GM21825 (cell line): ENCODE measurements at regions not wholly inside any gene's neighbourhood (a gene's known extent, or its start where the extent isn't known, plus 50 kb on each side); places are given as distances from the start of the nearest gene placed in this dataset.

Source experiments
- ATAC-seq: cut with Tn5 transposase; IDR thresholded peaks from one replicate; pipeline ENCODE4 v1.9.1; 2021; ENCODE audit warnings: mild to moderate bottlenecking, moderate library complexity; ENCODE audit not compliant: unreplicated experiment

DNA sequence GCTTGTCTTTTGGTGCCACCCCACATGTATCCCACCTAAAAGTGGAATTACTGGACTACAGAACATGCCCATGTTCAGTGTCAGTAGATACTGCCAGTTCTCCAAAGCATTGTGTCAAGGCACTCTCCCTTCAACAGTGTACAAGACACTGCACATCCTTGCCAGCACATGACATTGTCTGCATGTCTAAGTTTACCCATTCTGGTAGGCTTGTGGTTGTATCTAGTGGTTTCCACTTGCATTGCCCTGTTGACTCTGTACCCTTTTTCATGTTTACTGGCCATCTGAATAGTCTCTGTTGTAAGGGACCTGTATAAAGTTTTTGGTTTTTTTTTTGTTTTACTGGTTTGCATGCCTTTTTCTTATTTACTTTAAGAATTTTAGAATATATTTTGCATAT is 222.4 kb upstream of the CNR1 start:
- ATAC-seq: no peak

DNA sequence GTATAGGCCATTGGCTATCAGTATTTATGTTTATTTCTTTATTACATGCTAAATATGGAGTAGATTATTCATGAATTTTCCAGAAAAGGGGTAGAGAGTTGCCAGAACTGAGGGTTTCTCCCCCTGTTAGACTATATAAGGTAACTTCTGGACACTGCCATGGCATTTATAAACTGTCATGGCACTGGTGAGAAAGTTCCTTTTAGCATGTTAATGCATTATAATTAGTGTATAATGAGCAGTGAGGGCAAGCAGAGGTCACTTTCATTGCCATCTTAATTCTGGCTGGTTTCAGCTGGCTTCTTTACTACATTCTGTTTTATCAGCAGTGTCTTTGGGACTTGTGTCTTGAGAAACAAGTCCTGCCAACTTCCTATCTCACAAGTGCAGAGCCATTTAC is 220.0 kb upstream of the CNR1 start:
- no peak for ATAC-seq

DNA sequence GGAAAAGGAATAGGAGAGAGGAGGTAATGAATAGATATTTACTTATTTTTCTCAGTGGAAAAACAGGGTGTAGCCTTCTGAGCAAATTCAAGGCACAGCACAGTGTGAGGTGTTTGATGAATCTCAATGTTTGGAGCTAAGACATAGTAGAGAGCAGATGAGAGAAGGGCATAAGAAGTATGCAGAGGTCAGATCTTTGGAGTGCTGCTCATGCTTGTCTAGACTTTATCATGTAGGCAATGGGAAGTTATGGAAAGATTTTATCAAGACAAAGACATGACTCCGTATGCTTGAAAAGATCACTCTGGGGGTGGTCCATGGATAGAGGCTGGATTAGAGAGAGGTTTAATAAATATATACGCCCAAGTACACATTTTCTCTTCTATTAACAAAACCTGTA is 217.0 kb upstream of the CNR1 start:
- ATAC-seq: no peak

DNA sequence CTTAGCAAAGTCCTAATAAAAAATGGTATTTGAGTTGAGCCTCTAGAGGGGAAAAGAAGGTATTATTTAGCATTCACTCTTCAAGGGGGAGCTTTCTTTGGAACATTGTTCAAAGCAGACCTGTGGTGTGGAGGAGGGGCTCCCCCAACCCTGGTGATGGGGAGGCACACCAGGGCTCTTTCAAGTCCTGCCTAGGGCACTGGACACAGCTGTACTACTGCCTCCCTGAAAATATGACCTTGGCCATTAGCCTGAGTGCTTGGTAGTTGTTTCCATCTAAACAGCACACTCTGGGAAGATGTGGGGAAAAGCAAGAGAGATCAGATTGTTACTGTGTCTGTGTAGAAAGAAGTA is 215.1 kb upstream of the CNR1 start:
- ATAC-seq: no peak

DNA sequence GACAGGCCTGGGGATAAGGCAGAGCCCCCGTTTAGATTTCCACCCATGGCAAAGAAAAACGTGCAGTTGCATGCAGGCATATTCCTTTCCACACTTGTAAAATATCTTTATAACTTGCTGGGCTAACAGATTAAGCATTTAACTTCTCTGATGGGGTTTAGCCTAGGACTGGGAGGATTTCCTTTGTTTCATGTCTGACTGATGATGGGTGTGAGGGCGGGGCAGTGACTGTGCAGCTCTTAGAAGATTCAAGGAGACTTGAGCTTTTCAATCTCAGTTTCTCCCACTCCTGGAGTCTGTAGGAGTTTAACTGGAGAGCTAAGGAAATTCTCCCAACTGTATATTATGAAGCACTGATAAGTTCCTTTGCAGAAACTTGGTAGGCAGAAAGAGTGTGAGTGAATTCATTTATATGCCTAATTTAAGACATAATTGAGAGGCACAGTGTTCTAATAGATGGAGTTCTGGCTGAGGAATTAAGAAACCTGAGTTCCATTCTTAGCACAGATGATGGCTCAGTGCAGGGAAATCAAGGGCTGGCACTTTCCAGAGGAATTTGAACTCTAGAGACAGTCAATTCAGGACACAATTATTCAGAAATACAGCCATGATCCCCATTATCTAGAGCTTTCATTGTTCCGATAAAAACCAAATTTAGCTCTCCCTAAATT is 214.6 kb upstream of the CNR1 start:
- ATAC-seq: no peak

DNA sequence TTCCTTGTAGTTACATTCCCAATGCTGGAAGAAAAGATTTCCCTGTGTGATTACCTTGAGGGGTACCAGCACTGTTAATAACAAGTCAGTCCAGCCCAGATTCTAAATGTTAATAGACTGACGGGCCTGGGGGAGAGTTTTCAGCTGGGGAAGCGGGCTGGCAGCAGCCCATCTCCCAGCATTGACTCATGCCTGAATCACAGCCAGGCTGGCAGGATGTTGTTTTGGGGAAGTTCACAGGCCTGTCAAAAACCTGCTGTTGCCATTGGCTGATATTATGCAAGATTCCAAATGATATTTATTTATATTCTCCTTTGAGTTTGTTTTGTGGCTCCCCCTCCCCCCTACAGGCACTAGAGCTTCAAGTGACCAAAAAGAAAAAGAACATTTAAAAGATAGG is 213.9 kb upstream of the CNR1 start:
- no peak for ATAC-seq

DNA sequence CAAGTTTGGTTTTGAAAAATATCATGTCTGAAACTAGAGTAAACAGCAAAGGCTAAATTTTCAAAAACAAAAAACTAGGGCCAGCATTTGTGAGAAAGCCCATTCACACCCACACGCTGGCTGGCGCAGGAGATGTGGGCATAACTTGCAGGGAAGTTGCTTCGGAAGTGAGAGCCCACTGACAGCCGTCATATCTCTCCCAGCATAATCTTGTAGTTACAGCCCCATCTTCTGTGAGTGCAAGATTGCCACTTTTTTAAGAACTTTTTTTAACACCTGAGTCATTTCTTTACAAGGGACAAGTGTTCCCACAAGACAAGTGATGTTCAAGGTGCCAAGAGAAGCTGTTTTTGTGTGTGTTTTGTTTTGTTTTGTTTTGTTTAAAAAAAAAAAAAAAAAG is 212.5 kb upstream of the CNR1 start:
- no peak for ATAC-seq

DNA sequence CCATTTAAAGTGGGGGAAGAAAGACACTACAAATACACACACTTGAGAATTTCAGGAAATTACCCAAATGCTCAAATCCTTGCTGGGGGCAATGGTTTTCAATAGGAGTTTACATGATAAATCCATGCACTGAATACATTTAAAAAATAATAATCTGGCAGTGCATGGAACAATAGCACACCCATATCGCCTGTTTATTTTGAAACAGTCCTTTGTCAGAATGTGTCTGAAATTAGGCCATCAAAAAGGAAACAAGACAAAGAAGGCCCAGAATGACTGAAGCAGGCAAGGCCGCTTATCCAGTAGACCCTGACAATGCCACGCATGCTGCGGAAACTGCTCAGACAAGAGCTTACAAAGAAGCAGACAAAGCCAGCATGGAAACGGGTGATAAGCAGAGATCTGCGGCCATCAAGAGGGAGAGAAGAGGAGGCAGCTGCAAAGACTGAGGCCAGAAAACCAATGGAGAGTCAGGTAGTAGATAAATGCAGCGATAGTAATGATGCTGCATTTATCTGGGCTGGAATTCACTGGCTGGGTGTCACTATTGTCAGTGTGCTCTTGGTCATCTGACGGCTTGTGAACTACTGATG is 211.9 kb upstream of the CNR1 start:
- ATAC-seq: no peak

DNA sequence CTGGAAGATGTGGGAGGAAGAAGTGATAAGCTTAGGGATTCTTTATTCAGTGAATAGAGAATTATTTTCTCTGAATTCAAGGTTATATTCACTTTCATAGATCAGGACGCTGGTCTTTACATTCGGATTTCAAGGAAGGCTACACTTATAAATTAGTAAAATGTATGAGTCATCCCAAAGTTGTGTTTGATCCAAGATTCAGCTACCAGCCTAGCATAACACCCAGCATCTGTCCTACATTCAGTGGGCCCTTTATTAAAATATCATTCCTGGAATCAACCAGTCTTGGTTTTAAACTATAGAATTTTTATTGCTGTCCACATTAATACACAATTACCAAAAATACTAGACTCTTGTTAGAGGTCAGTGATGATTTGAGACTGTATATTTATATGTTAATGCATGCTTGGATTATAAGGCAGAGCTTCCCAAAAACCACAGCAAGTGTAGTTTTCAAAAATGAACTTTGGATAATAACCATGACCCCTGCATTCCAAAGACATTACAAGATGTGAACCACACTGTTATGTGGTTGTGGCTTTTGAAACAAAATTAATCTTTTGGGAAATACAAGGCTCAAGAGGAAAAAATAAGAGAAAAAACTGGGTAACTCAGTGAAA is 210.7 kb upstream of the CNR1 start:
- ATAC-seq: no peak

DNA sequence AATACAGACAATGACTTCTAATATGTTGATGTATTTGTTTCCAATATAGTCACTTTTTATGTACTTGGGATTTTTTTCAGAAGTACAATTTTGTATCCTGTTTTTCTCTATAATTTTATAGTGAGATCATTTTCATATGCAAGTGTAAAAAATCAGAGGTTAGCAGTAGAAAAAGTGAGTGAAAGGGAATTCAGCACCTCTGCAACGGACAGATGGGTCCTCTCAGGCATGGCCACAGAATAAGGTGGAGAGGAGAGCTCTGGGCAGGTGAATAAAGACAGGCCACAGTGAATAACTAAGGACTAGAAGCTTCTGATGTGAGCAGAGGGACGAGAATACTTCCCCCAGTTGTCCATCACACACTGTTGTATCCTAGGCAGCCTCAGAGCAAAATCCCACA is 210.1 kb upstream of the CNR1 start:
- ATAC-seq: no peak

DNA sequence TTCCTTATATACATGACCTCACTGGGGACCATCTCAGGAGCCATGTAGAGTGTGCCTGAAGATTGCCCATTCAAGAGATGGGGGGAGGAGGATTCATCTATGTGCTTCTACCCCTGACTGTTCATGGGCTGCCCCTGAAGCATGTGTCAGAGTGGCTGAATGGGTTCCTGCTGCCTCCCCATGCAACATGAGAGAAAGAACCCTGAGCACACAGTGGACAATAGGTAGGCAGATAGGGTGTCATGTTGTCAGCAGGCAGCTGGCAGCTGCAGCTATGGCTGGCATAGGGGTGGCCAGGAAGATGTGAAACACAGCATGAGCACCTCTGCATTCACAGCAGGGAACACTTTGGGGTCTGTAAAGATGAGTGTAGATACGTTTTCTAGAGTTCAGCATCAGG is 208.4 kb upstream of the CNR1 start:
- ATAC-seq: no peak

DNA sequence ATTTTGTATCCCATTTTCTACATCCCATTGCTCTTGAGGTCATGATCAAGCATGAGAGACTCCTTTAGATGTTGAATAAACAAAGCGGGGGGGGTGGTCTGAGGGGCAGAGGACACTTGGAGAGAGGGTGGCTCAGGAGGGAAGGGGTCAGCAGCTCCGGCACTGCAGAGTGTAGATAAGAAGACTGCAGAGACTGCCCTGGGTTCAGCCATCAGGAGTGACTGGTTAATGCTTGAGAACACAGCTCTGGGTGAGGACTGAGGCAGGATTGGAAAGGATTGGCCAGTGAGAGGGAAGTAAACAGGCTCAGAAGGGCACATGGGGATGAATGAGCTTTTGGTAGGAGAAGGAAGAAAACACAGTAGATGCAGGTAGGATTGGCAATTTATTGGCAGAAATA is 205.3 kb upstream of the CNR1 start:
- ATAC-seq: no peak

DNA sequence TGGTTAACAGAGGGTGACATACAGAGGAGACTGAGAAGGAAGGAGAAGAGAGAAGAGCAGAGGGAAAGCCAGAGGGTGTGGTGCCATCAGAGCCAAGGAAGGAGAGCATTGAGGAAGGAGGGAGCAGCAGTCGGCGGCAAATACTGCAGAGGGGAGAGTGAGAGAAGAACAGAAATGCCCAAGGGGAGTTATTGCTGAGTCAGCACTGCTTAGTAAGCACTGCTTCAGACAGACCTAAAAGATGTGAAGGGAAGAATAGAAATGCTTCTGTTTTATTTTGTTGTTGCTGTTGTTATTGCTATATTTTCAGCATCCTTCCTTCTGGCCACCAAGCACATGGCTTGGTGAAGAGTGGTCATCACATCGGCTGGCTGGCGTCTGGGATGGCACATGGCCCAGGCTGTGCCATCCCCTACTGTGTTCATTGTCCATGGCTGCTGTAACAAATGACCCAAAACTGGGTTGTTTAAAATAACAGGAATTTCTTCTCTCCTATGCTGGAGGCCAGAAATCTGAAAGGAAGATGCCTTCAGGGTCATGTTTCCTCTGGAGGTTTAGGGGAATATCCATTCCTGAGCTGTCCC is 204.1 kb upstream of the CNR1 start:
- no peak for ATAC-seq

DNA sequence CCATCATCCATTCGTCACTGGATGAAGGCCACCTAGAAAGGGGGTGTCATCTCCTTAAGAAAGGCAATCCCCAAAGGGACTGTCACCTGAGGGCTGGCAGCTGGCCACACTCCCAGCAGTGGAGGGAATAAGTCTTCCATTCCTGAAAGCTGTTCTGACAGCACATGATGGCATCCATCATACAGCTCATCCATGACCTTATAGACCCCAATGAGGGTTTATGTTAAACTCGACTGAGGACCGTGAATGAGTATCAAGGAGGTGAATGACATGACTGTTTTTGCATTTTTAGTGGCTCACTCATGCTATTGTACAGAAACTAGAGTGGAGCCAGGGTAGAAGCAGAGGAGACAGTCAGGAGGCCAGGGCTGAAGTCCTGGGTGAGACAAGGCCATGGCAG is 203.1 kb upstream of the CNR1 start:
- ATAC-seq: no peak

DNA sequence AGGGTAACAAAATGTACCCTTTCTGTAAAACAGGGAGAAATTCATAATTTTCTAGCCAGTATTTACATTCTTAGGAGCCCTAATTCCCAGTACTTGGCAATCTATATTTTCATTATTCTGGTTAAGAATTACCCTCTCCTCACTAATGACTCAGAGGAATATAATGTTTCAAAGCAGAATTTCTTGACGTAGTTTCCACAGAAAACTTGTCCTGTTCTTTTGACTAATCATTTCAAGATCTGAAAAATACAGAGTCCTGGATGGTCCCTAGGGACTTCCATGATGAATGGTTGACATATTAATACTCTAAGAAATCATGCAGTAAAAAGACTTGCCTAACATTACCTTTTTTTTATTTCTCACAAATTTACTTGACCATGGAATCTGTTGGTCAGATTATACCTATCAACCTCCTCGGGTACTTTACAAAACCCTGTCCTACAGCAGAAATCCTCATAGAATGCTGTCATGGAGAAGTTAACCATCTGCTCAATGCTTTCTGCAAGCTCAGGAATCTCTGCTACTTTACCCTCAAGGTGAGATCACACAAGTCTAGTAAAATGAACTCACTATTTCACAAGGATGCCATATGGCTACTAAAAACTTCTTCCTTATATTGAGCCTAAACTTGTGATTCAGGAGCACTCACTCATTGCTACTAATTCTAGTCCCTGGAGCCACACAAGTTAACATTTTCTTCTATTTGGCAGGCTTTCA is 202.1 kb upstream of the CNR1 start:
- ATAC-seq: no peak

DNA sequence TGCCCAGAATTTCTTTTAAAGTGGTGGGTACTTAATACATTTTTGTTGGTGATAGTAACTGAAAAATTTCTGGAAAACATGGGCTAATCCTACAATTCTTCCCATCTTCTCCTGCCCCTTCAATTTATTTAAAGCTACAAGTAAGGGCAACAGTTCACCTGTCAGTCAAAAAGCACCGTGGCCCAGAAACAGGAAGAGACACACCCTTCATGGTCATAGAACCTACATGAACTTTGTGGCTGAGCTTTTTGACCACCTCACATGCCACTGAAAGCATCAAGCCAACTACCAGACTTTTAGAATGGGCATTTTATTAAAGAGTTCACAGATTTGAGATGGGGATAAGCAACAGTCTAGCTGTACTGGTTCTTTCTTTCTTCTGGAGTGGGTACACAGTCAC is 201.1 kb upstream of the CNR1 start:
- ATAC-seq: no peak

DNA sequence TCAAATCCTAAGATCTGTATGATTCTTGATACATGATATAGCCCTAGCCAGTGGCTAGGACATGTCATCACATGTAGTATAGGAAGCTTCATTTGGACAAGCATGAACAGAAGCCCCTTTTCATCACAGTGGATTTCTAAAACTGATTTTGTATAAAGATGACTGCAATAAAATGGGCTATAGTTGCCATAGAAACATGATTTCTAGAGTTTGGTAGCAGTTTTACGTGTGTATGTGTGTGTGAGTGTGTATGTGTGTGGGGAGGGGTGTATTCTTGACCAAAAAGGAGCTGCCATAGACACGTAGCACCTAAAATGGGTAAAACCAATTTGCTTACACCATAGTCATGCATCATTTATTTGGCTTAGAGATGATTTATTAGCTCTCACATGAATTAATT is 200.5 kb upstream of the CNR1 start:
- ATAC-seq: no peak

DNA sequence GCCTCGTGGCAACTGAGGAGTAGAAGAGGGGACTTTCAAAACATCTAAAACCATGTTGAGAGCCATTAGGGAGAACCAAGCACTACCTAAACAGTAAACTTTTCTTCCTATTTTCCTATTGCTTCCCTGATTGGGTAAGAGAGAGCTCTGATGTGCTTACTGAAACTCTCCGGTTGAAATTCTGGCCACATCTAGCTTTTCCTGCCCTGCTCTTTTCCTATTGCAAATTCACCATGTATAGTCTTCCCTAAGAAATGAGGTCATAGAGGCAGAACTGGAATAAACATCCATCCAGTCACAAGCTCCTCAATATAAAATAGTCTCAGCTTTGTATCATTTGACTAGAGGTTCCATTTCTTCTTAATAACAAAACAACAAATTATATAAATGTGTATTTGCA is 199.5 kb upstream of the CNR1 start:
- no peak for ATAC-seq

DNA sequence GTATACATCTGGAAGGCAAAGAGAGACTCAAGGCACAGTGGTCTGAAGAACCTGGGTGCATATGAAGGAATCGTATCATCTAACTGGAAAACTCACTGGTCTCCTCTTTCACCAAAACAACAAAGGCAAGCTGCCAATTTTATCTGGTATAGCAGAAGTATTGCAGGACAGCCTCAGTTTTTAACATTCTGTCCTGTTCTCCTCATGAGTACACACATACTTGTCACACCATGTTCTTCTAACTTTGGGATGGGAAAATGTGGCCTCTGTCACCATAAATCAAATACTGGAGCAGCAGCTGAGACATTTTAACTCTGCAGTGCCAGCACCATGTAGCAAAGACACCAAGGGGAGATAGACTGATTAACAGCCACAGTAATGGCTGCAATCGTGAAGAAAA is 199.1 kb upstream of the CNR1 start:
- no peak for ATAC-seq

DNA sequence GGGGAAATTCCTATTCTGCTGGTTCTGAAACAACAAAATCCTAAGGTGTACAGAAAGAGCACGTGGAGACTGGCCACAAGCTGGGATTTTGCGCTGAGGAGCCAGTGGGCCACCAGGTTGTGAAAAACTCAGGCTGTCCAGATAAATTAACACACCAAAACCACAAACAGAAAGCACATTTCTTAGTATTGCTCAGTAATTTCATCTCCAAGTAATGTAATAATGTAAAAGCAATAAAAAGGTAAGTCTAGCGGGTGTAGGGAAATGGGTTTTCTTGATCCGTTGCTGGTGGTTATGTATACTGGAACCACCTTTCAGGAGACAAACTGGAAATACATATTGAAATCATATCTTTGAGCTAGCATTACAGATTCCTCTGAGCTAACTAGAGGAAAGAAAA is 195.6 kb upstream of the CNR1 start:
- no peak for ATAC-seq

DNA sequence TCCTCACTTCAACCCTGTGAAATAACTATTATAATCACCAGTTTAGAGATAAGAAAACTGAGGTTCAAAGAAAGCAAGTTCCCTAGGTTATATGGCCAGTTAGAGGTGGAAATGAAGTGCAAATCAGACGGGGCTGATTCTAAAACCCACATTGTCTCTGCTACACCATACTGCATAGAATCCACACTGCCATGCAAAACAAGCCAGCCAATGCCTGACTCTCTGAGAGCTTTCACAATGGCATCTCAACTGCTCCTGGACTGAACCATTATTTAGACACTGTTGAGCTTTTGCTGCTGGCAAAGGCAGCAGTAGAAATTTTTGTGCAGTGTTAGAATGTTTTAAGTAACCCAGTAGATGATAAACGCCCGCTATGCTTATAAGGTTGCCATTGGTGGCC is 195.2 kb upstream of the CNR1 start:
- no peak for ATAC-seq
